Stimulated activated CD4-positive, alpha-beta T cell treated with anti-CD3 and anti-CD28 coated beads, Interleukin-1b, Interleukin-23, amount 100 ng/mL, for 4 hours (primary cell): ENCODE measurements at regions not wholly inside any gene's neighbourhood (a gene's known extent, or its start where the extent isn't known, plus 50 kb on each side); places are given as distances from the start of the nearest gene placed in this dataset.
A peak's percentile ranks its signal among the peaks of the same experiment; 100 is the strongest.

Experiments
- DNase-seq, 2 donors: peaks; one replicate each; pipeline ENCODE4 v3.0.0-alpha.2; 2020; ENCODE audit warnings: low read depth in 2 of 2

DNA sequence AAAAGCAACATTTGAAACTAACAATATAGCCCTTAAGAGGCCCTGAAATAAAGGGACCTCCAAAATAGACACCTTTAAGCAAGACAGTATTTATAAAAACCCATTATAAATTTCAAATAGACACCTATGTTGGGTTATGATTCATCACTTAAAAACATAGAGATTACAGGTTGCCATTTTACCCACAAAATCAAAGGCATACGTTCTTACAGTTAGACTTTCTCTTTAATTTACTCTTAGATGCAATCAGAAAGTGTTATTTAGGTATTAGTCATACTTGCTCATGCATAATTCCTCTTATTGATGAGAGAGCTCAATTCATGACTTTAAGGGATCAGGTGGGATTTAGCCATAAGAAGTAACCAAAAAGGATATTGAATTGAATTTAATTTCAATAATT is 51.5 kb upstream of the TMEM200A start:
- DNase-seq, result no peak

- no peak for DNase-seq
These were observed 52.6 kb upstream of the TMEM200A start for GRCh38 chr6:130313206-130313605.

DNA sequence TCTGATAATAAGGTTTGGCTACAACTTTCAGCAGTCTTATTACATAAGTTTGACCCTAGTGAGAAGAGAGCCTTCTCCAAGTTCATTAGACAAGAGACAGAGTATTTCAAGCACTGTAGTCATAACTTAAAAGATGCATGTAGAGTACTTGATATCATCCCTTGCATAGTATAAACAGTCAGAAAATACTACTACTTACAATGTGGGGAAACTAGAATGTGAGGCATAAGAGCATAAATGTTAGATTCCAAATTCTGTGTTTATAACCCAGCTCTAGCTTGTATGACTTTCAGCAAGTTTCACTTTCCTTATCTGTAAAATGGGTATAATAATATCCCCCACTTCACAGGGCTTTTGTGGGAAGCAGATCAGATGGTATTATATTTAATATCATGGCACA is 56.8 kb upstream of the TMEM200A start:
- DNase-seq, result no peak

DNA sequence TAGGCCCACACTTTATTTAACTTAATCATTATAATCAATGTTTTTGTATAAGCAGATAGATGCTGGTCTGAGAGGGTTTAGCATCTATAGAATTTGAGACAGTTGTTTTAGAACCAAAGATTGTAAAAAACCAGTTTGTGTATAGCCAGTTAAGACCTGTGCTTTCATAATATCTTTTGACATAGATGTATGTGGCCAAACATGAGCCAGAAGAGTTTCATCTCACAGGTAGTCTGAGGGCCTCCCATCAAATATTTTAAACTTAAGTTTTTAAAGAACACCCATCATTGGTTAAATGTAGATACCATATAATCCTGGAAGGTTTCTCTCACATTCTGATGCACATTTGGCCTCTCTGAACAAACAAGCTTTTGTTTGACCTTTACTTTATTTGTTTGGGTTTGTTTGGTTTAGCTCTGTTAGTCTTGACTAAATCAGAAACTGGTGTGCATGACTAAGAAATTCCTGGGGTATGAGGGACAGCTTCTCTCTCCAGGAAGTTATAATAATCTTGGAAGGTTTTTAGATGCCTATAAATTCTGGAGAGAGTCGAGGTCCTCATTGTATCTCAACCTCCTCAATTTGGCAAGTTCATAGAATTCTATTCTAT is 58.0 kb upstream of the TMEM200A start:
- no peak for DNase-seq

GRCh38 chr6:130306377-130306776 is 59.4 kb upstream of the TMEM200A start:
- no peak for DNase-seq

DNA sequence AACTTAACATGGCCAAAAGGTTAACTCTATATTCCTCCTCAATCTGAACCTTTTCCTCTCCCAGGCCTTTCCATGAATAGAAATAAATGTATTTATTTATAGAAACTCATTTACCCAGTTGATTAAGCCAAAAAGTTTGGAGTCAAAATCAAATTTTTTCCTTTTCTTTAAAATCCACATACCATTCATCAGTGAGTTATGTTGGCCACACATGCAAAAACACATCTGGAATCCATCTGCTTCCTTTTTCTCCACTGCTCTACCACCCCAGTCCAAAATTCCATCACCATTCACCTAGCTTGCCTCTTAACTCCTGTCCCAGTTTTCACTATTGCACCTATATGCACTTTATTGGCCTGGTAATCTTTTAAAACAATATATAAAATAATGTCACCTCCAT is 62.4 kb upstream of the TMEM200A start:
- no peak for DNase-seq

- DNase-seq, result no peak
These were observed 67.6 kb upstream of the TMEM200A start for GRCh38 chr6:130298258-130298657.

DNA sequence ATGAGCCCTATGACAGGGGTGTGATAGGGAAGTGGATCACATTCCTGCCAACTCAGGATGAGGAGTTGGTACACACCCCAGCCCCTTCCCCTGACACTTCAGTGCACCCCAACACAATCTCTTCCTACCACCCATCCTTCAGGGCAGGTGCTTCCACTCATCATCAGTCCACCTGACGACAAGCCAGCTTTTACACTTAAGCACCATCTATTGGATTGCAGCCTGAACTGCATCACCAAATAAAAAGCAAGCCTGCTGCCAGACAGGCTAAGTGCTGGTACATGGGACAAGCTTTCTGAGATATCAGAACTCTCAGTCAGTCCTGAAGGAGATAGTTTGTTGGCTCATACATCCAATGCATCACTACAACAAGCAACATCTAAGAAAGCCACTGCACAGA is 69.0 kb upstream of the TMEM200A start:
- no peak for DNase-seq

DNA sequence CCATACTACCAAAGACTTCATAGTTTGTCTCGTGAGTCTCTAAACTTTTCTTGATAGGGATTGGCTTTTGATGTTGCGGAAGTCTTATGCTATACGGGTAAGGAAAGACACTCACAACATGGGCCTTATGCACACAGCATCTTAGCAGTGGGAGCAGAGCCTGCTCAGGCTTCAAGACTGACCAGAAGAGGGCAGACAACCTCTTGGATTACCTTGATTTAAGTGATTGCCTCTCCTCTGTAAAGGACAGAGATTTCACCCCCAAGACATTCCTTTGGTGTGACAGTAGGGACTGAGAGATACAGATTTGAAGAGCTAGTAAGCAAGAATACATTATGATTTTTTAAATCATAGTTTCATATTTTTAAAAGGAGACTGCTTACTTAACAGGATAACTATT is 71.0 kb upstream of the SAMD3 start:
- DNase-seq, result peak in 1 of 2 donors; percentile 11

GRCh38 chr6:130288065-130288464 is 65.3 kb upstream of the SAMD3 start:
- no peak for DNase-seq

GRCh38 chr6:130282234-130282995 is 59.7 kb upstream of the SAMD3 start:
- DNase-seq, result no peak

- no peak for DNase-seq
These were observed 53.8 kb upstream of the SAMD3 start for GRCh38 chr6:130276507-130276906.

DNA sequence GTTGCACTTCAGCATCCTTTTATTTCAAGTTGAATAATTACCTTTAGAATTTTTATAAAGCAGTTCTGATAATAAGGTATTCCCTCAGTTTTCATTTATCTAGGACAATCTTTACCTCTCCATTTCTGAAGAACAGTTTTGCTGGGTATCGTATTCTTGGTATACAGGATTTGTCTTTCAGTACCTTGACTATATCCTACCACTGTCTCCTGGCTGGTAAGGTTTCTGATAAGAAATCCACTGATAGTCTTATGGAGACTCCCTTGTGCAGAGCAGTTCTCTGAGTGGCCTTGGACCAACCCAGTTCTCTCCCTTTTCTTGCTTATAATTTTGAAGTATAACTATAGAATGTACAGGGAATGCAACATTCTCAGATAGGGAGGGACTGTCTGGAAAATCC is 51.3 kb upstream of the SAMD3 start:
- DNase-seq, result no peak
